ENCODE measurements at regions not wholly inside any gene's neighbourhood (a gene's known extent, or its start where the extent isn't known, plus 50 kb on each side); places are given as distances from the start of the nearest gene placed in this dataset.

DNA sequence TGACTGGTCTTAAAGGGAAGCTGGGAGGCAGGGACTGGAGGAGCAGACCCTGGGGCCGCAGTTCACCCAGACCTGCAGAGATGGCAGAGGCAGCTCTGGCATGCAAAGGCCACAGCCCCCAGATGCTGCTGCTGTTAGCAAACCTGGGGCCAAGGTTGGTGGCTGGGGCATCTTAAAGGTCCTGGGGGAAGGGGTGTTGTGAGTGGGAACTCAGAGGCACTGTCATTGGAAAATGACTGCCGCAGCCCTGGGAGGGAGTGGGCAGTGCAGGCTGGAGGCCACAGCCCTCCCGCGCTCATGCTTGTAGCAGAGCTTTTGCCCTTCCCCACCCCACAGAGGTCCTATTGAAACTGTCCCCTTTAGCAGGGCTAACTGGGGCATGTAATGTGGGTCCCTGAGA lies 111.8 kb downstream of the CTTN start:
- no peak overlapping the region for H3K4me2 ChIP-seq
- no peaks in the 10 kb centered on the region for H3K36me3 ChIP-seq (replicated peaks; ENCODE audit: insufficient read depth, low read depth)
- WGBS (ENCODE audit: low lambda C conversion rate, missing lambda C conversion rate), result 97% methylated on average over 4 of the region's 4 CpGs
- H3K4me1 ChIP-seq (ENCODE audit: insufficient read depth), result no peaks in the 10 kb centered on the region
- H3K27ac ChIP-seq, result no peak overlapping the region
- DNase-seq (ENCODE audit: low spot score), result no peak
- H2AFZ ChIP-seq, result no peak overlapping the region
- no peaks in the 10 kb centered on the region for H3K27me3 ChIP-seq
- no peak overlapping the region for H3K4me3 ChIP-seq
- no peaks in the 10 kb centered on the region for H3K9me2 ChIP-seq (replicated peaks; ENCODE audit: insufficient read depth)
- H3K9me3 ChIP-seq (ENCODE audit: low read depth), result peaks cover 7% of the 10 kb centered on the region
- no peaks in the 10 kb centered on the region for H3K79me2 ChIP-seq
- H4K20me1 ChIP-seq (ENCODE audit: insufficient read depth, poor library complexity, severe bottlenecking), result no peaks in the 10 kb centered on the region
- no peak for TF ChIP-seq CTCF (IDR thresholded peaks at IDR 0.05; ENCODE audit: poor library complexity)
- TF ChIP-seq EZH2 (IDR thresholded peaks at IDR 0.05; ENCODE audit: borderline replicate concordance), result no peak
- no peak for TF ChIP-seq EZH2phosphoT487 (IDR thresholded peaks at IDR 0.05; ENCODE audit: low read depth, severe bottlenecking, unreplicated experiment)

GRCh38 chr11:70510571-70510970 lies 112.2 kb downstream of the CTTN start:
- Histone ChIP-seq H3K4me1 (ENCODE audit: insufficient read depth) (no peaks in the 10 kb centered on the region), H3K9me3 (ENCODE audit: low read depth) (peaks cover 7% of the 10 kb centered on the region), H3K9me2 (replicated peaks; ENCODE audit: insufficient read depth) (no peaks in the 10 kb centered on the region), H4K20me1 (ENCODE audit: insufficient read depth, poor library complexity, severe bottlenecking) (no peaks in the 10 kb centered on the region), H3K27me3 (no peaks in the 10 kb centered on the region), H3K79me2 (no peaks in the 10 kb centered on the region), H3K4me2 (no peak overlapping the region), H3K27ac (no peak overlapping the region), H3K4me3 (no peak overlapping the region), H2AFZ (no peak overlapping the region), H3K36me3 (replicated peaks; ENCODE audit: insufficient read depth, low read depth) (no peaks in the 10 kb centered on the region)
- no peak for DNase-seq (ENCODE audit: low spot score)
- TF ChIP-seq EZH2 (IDR thresholded peaks at IDR 0.05; ENCODE audit: borderline replicate concordance) (no peak), EZH2phosphoT487 (IDR thresholded peaks at IDR 0.05; ENCODE audit: low read depth, severe bottlenecking, unreplicated experiment) (no peak), CTCF (IDR thresholded peaks at IDR 0.05; ENCODE audit: poor library complexity) (no peak)
- 92% methylated on average over 6 of the region's 6 CpGs for WGBS (ENCODE audit: low lambda C conversion rate, missing lambda C conversion rate)

- TF ChIP-seq EZH2 (IDR thresholded peaks at IDR 0.05; ENCODE audit: borderline replicate concordance) (no peak), CTCF (IDR thresholded peaks at IDR 0.05; ENCODE audit: poor library complexity) (no peak), EZH2phosphoT487 (IDR thresholded peaks at IDR 0.05; ENCODE audit: low read depth, severe bottlenecking, unreplicated experiment) (no peak)
- Histone ChIP-seq H3K4me3 (no peak overlapping the region), H3K27me3 (no peaks in the 10 kb centered on the region), H4K20me1 (ENCODE audit: insufficient read depth, poor library complexity, severe bottlenecking) (no peaks in the 10 kb centered on the region), H3K79me2 (no peaks in the 10 kb centered on the region), H3K4me1 (ENCODE audit: insufficient read depth) (no peaks in the 10 kb centered on the region), H2AFZ (no peak overlapping the region), H3K9me2 (replicated peaks; ENCODE audit: insufficient read depth) (no peaks in the 10 kb centered on the region), H3K36me3 (replicated peaks; ENCODE audit: insufficient read depth, low read depth) (no peaks in the 10 kb centered on the region), H3K4me2 (no peak overlapping the region), H3K9me3 (ENCODE audit: low read depth) (peaks cover 7% of the 10 kb centered on the region), H3K27ac (no peak overlapping the region)
- no peak for DNase-seq (ENCODE audit: low spot score)
- WGBS (ENCODE audit: low lambda C conversion rate, missing lambda C conversion rate), result 95% methylated on average over 1 of the region's 1 CpG
Observed at GRCh38 chr11:70511345-70511744, 113.0 kb downstream of the CTTN start.

DNA sequence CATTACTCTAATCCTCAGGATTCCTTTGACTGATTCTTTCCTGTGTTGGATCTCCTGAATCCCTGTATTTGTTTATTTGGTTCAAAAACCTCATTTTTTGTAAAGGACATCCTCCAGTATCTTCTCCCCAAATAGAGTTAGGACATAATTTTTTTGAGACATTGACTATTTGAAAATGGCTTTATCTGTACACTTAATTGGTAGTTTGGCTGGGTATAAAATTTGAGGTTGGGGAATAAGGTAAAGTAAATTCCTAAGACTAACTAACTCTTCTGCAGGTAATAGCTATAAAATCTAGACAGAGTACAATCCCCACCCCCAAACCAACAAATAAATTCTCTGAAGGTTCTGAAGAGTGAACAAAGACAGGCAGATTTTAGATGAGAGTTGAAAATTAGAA lies 114.4 kb downstream of the CTTN start:
- H2AFZ ChIP-seq, result no peak overlapping the region
- H3K9me3 ChIP-seq (ENCODE audit: low read depth), result peaks cover 7% of the 10 kb centered on the region
- H3K36me3 ChIP-seq (replicated peaks; ENCODE audit: insufficient read depth, low read depth), result no peaks in the 10 kb centered on the region
- no peak for DNase-seq (ENCODE audit: low spot score)
- no peaks in the 10 kb centered on the region for H3K79me2 ChIP-seq
- H3K27ac ChIP-seq, result no peak overlapping the region
- H3K4me3 ChIP-seq, result no peak overlapping the region
- H3K4me1 ChIP-seq (ENCODE audit: insufficient read depth), result no peaks in the 10 kb centered on the region
- no peaks in the 10 kb centered on the region for H3K9me2 ChIP-seq (replicated peaks; ENCODE audit: insufficient read depth)
- TF ChIP-seq EZH2phosphoT487 (IDR thresholded peaks at IDR 0.05; ENCODE audit: low read depth, severe bottlenecking, unreplicated experiment) (no peak), CTCF (IDR thresholded peaks at IDR 0.05; ENCODE audit: poor library complexity) (no peak), EZH2 (IDR thresholded peaks at IDR 0.05; ENCODE audit: borderline replicate concordance) (no peak)
- no peaks in the 10 kb centered on the region for H3K27me3 ChIP-seq
- no peak overlapping the region for H3K4me2 ChIP-seq
- H4K20me1 ChIP-seq (ENCODE audit: insufficient read depth, poor library complexity, severe bottlenecking), result no peaks in the 10 kb centered on the region
